Right lobe of liver (tissue), 6 donors: ENCODE measurements at regions not wholly inside any gene's neighbourhood (a gene's known extent, or its start where the extent isn't known, plus 50 kb on each side); places are given as distances from the start of the nearest gene placed in this dataset.

Source experiments
- ATAC-seq, 4 donors: fragments of 200-7000 bp; cut with Tn5 transposase; one replicate each; pipeline ENCODE4 v1.9.1; 2020; ENCODE audit warnings: mild to moderate bottlenecking in 4 of 4, moderate library complexity in 4 of 4
- DNase-seq, 3 donors: peaks; one replicate each; pipeline ENCODE4 v3.0.0-alpha.2; 2020
- H3K27ac ChIP-seq, 3 donors: fragments of 200-600 bp; one replicate each; pipeline ENCODE4 v1.8.0; 2022
- H3K27me3 ChIP-seq, 2 donors: fragments of 200-600 bp; one replicate each; pipeline ENCODE4 v1.8.0; 2022
- H3K36me3 ChIP-seq, 4 donors: fragments of 200-600 bp; sonication (generic) in 1 of 4; one replicate each; pipeline versions ENCODE4 v1.5.1 to v1.8.0; 2017 to 2022; ENCODE audit warnings: control low read depth in 1 of 4
- H3K4me1 ChIP-seq, 4 donors: fragments of 200-600 bp; sonication (generic) in 1 of 4; one replicate each; pipeline versions ENCODE4 v1.5.1 to v1.8.0; 2017 to 2022; ENCODE audit warnings: control low read depth in 1 of 4
- H3K4me3 ChIP-seq, 3 donors: fragments of 200-600 bp; one replicate each; pipeline ENCODE4 v1.8.0; 2022
- H3K9me3 ChIP-seq, 4 donors: fragments of 200-600 bp; sonication (generic) in 1 of 4; one replicate each; pipeline versions ENCODE4 v1.5.1 to v1.8.0; 2017 to 2022; ENCODE audit warnings: control low read depth in 1 of 4
- POLR2A ChIP-seq: fragments of 450-650 bp; IDR thresholded peaks from one replicate; pipeline ENCODE4 v1.6.1; 2017; ENCODE audit warnings: antibody characterized with exemption, mild to moderate bottlenecking
- WGBS: methylation state at CpG from one replicate; pipeline ENCODE4 v1.1.6; 2018; ENCODE audit warnings: low coverage, low lambda C conversion rate; ENCODE audit not compliant: insufficient coverage; ENCODE audit errors: missing lambda C conversion rate; 5-methylcytosine and 5-hydroxymethylcytosine counted together
- intact Hi-C, 2 donors: fragments of 100-400 bp; cut with DNase I; formaldehyde crosslinking; loops; one replicate each; pipeline versions ENCODE4 v1.11.2 to v1.14.1; 2022
- TF ChIP-seq, protein P1 (sequence below), 4 donors: fragments of 200-600 bp in 3 of 4; fragments of 450-650 bp in 1 of 4; IDR thresholded peaks; one replicate each; pipeline versions ENCODE4 v1.5.1 to v1.8.0; 2016 to 2022; ENCODE audit warnings: antibody characterized with exemption in 4 of 4, mild to moderate bottlenecking in 2 of 4
- donor health status: DM: no; HTN: yes; CAD: no.
- donor health status: DM: no; HTN: no; CAD: no.
- donor health status: DM: no; HTN: no; CAD: no.
- donor health status: DM: no; HTN: yes; CAD: no.
- donor health status: DM: no; HTN: yes; CAD: no.

DNA sequence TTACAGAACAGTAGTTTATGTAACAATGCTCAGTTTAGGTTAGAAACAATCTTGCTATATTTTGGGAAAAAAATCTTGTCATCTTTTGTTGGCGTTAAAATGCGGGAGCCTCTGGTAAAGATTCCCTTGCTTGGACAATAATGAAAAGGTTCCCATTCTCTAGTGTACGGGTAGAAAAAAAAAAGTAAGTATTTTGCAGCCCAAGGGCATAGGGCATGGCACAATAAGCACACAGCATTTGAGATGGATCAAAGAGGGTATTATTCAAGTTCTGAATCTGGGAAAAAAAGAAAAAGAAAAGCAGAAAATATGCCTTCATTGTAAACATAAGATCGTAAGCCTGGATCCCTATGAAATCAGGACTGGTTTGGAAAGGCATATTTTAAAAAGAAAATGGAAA is 408.6 kb upstream of the ROBO2 start:
- DNase-seq (no peak), ATAC-seq (no peak)
- Histone ChIP-seq H3K9me3 (no peaks in the 10 kb centered on the region), H3K27me3 (no peaks in the 10 kb centered on the region), H3K36me3 (no peaks in the 10 kb centered on the region), H3K4me3 (no peak overlapping the region), H3K4me1 (no peaks in the 10 kb centered on the region), H3K27ac (no peak overlapping the region)
- WGBS, result 43% methylated on average over 4 of the region's 4 CpGs
- TF ChIP-seq, protein P1, sequence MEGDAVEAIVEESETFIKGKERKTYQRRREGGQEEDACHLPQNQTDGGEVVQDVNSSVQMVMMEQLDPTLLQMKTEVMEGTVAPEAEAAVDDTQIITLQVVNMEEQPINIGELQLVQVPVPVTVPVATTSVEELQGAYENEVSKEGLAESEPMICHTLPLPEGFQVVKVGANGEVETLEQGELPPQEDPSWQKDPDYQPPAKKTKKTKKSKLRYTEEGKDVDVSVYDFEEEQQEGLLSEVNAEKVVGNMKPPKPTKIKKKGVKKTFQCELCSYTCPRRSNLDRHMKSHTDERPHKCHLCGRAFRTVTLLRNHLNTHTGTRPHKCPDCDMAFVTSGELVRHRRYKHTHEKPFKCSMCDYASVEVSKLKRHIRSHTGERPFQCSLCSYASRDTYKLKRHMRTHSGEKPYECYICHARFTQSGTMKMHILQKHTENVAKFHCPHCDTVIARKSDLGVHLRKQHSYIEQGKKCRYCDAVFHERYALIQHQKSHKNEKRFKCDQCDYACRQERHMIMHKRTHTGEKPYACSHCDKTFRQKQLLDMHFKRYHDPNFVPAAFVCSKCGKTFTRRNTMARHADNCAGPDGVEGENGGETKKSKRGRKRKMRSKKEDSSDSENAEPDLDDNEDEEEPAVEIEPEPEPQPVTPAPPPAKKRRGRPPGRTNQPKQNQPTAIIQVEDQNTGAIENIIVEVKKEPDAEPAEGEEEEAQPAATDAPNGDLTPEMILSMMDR (IDR thresholded peaks at IDR 0.05), result no peak
- no peak for TF ChIP-seq POLR2A
- intact Hi-C loops, result no loop called here

DNA sequence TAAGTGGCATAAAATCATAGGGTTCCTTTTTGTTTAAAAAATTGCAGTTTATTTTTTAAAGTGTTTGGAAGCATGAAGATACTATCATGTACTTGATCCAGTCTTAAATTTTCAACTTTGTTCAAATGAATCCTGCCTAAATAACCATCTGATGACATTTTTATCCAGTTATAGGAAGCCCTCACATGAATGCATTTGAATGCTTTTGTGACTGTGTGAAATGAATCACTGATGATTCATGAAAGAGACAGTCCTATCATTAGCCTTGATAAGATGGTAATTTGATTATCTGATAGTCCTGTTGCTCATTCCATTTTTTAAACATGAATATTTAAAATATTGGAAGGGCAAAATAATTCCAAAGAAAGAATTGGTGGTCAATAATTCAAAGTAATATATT is 401.9 kb upstream of the ROBO2 start:
- Histone ChIP-seq H3K9me3 (peaks cover 0 to 2% (median 0%) of the 10 kb centered on the region in 4 donors), H3K27ac (no peak overlapping the region), H3K27me3 (no peaks in the 10 kb centered on the region), H3K36me3 (no peaks in the 10 kb centered on the region), H3K4me1 (no peaks in the 10 kb centered on the region), H3K4me3 (no peak overlapping the region)
- intact Hi-C loops, result no loop called here
- no peak for TF ChIP-seq POLR2A
- TF ChIP-seq, protein P1 (IDR thresholded peaks at IDR 0.05), result no peak
- ATAC-seq, result no peak
- DNase-seq, result no peak

DNA sequence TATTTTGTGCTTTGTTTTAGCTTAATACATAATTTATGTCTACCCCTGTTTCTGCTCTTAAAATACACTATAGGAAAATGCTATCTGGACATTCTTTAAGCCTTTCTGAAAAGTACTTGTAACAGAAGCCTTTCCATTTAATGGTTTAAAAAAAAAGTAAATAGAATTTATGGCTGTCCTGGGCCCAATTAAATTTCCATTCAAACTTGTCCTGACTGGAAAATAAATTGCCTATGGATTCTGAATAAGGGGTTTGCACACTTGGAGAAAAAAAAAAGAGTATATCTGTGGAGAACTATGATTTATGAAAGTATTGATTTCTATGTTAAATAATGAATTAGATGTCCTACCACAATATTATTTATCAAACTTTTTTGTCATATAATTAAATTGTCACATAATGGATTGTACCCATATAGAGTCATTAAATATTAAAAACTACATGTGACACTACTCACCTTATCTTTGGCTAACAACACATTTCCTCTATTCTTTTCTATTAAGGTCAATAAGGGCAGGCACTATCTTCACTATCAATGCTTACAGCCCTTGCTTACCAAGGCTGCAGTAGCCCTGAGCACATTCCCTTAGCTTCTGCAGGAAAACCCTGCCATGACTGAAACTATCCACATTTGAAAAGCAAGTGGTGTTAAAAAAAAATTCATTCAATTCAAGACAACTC is 396.1 kb upstream of the ROBO2 start:
- no peak for ATAC-seq
- Histone ChIP-seq H3K27ac (no peak overlapping the region), H3K4me1 (no peaks in the 10 kb centered on the region), H3K27me3 (no peaks in the 10 kb centered on the region), H3K4me3 (no peak overlapping the region), H3K36me3 (no peaks in the 10 kb centered on the region), H3K9me3 (peaks cover 0 to 2% (median 0%) of the 10 kb centered on the region in 4 donors)
- no peak for DNase-seq
- TF ChIP-seq, protein P1 (IDR thresholded peaks at IDR 0.05), result no peak
- no peak for TF ChIP-seq POLR2A
- intact Hi-C loops, result no loop called here

DNA sequence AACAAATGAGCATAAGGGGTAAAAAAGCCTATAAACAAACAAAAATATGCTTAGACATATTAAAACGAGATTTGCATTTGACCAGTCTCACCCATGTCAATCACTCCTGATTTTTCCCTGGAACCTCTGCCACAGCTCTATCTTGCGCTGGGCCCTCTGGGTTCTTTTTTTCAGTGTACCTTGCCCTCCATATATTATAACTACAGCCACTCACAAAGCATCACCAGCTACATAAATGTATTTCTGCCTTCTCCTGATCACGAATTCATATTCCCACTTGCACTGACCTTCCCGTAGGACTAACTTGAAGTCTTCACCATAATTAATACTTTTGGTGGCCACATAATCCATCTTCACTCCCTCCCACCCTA is 395.6 kb upstream of the ROBO2 start:
- Histone ChIP-seq H3K9me3 (peaks cover 0 to 2% (median 0%) of the 10 kb centered on the region in 4 donors), H3K36me3 (no peaks in the 10 kb centered on the region), H3K27me3 (no peaks in the 10 kb centered on the region), H3K4me3 (no peak overlapping the region), H3K27ac (no peak overlapping the region), H3K4me1 (no peaks in the 10 kb centered on the region)
- intact Hi-C loops, result no loop called here
- DNase-seq, result no peak
- WGBS, result 43% methylated on average over 4 of the region's 4 CpGs
- TF ChIP-seq, protein P1 (IDR thresholded peaks at IDR 0.05), result no peak
- TF ChIP-seq POLR2A, result no peak
- ATAC-seq, result no peak

DNA sequence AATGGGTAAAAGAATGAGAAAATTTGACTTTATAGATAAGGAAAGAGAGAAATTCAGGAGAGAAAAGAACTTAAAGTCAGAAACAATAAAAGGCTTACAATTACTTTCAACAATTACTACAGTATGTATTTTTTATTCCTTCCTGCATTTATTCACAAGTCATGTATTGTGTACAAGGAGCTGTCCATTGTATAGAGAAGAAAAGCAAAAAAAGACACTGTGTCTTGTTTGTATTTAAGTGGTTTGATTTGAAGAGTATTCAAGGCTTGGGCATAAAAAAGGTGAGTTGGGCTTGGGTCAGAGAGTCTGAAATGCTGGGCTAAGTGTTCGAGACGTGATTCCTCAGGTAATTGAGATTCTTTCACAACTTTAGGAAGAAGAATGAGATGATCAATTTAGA is 394.2 kb upstream of the ROBO2 start:
- Histone ChIP-seq H3K4me3 (no peak overlapping the region), H3K4me1 (no peaks in the 10 kb centered on the region), H3K27me3 (no peaks in the 10 kb centered on the region), H3K27ac (no peak overlapping the region), H3K36me3 (no peaks in the 10 kb centered on the region), H3K9me3 (peaks cover 0 to 2% (median 0%) of the 10 kb centered on the region in 4 donors)
- TF ChIP-seq, protein P1 (IDR thresholded peaks at IDR 0.05), result no peak
- TF ChIP-seq POLR2A, result no peak
- WGBS, result 68% methylated on average over 2 of the region's 2 CpGs
- no peak for DNase-seq
- ATAC-seq, result no peak
- intact Hi-C loops, result no loop called here
